SK-N-MC (cell line): ENCODE measurements at regions not wholly inside any gene's neighbourhood (a gene's known extent, or its start where the extent isn't known, plus 50 kb on each side); places are given as distances from the start of the nearest gene placed in this dataset.

Source experiments
- EZH2 ChIP-seq: fragments of 200-600 bp; sonication (generic); IDR thresholded peaks from one replicate; pipeline ENCODE4 v1.6.1; 2017; ENCODE audit warnings: antibody characterized with exemption
- POLR2AphosphoS5 ChIP-seq: IDR thresholded peaks from 2 replicates; pipeline ENCODE4 v1.6.1; 2012; ENCODE audit warnings: mild to moderate bottlenecking, low read depth, low read length, borderline replicate concordance

GRCh38 chr12:28883406-28883997, 265.6 kb upstream of the FAR2 start:
- TF ChIP-seq POLR2AphosphoS5 (no peak), EZH2 (no peak)
